Fibroblast of lung (primary cell): ENCODE measurements at regions not wholly inside any gene's neighbourhood (a gene's known extent, or its start where the extent isn't known, plus 50 kb on each side); places are given as distances from the start of the nearest gene placed in this dataset.
"Not testable (repeated sequence)": the region's sequence is repeated elsewhere in the genome, so short reads cannot be mapped to it uniquely, and the experiment has no call there.

Source experiments
- DNase-seq, 2 donors: peaks; one replicate each; pipeline versions ENCODE4 v3.0.0 to v3.0.0-alpha.2; 2010; ENCODE audit warnings: low read depth in 2 of 2
- H2AFZ ChIP-seq: 2 replicates; pipeline ENCODE4 v1.5.1; 2012; ENCODE audit warnings: low read length, control low read depth, inconsistent platforms
- H3K27ac ChIP-seq: 2 replicates; pipeline ENCODE4 v1.5.1; 2011; ENCODE audit warnings: low read length, control low read depth; ENCODE audit not compliant: insufficient read depth
- H3K27me3 ChIP-seq: 2 replicates; pipeline ENCODE4 v1.5.1; 2011; ENCODE audit warnings: mild to moderate bottlenecking, low read length; ENCODE audit not compliant: control insufficient read depth, insufficient read depth
- H3K36me3 ChIP-seq: 2 replicates; pipeline ENCODE4 v1.5.1; 2011; ENCODE audit warnings: low read length; ENCODE audit not compliant: control insufficient read depth, insufficient read depth
- H3K4me1 ChIP-seq: 2 replicates; pipeline ENCODE4 v1.5.1; 2011; ENCODE audit warnings: low read length; ENCODE audit not compliant: control insufficient read depth, insufficient read depth; ENCODE audit errors: extremely low read depth
- H3K4me2 ChIP-seq: 2 replicates; pipeline ENCODE4 v1.5.1; 2011; ENCODE audit warnings: low read length, control low read depth; ENCODE audit not compliant: insufficient read depth; ENCODE audit errors: extremely low read depth
- H3K4me3 ChIP-seq, 4 experiments: fragments of 200-600 bp in 1 of 4; sonication (generic) in 1 of 4; replicated peaks in 1 of 4; 2 replicates each; pipeline ENCODE4 v1.5.1; 2011 to 2016; ENCODE audit warnings: low read length in 4 of 4, low read depth in 3 of 4, mild to moderate bottlenecking in 3 of 4, control low read depth in 2 of 4, inconsistent platforms in 1 of 4, mixed read lengths in 1 of 4; ENCODE audit not compliant: insufficient read depth in 1 of 4; ENCODE audit errors: control extremely low read depth in 1 of 4
- H3K79me2 ChIP-seq: 2 replicates; pipeline ENCODE4 v1.5.1; 2012; ENCODE audit warnings: mild to moderate bottlenecking, low read length, inconsistent platforms; ENCODE audit not compliant: control insufficient read depth, insufficient read depth
- H3K9ac ChIP-seq: 2 replicates; pipeline ENCODE4 v1.5.1; 2011; ENCODE audit warnings: mild to moderate bottlenecking, low read length, control low read depth; ENCODE audit not compliant: insufficient read depth
- H3K9me3 ChIP-seq: 2 replicates; pipeline ENCODE4 v1.5.1; 2012; ENCODE audit warnings: low read depth, low read length; ENCODE audit not compliant: control insufficient read depth, insufficient read depth
- H4K20me1 ChIP-seq: 2 replicates; pipeline ENCODE4 v1.5.1; 2011; ENCODE audit warnings: low read length; ENCODE audit not compliant: control insufficient read depth, insufficient read depth; ENCODE audit errors: extremely low read depth
- CTCF ChIP-seq, 2 donors: IDR thresholded peaks in 1 of 2; conservative IDR thresholded peaks in 1 of 2; 1 replicate in 1 of 2; 2 replicates in 1 of 2; pipeline ENCODE4 v1.5.1; 2011 to 2012; ENCODE audit warnings: low read length in 2 of 2, control low read depth in 1 of 2, inconsistent platforms in 1 of 2, low read depth in 1 of 2, mild to moderate bottlenecking in 1 of 2
- EZH2 ChIP-seq: IDR thresholded peaks from 2 replicates; pipeline ENCODE4 v1.5.1; 2012; ENCODE audit warnings: low read length, control low read depth, mild to moderate bottlenecking; ENCODE audit errors: missing control alignments

GRCh38 chr10:123278445-123278844, 124.2 kb downstream of the BUB3 start:
- TF ChIP-seq EZH2 (no peak), CTCF (conservative IDR thresholded peaks at IDR 0.05 in 1 of 2, IDR thresholded peaks at IDR 0.05 in 1 of 2; ENCODE audit: low read depth in 1 of 2, low read length in 2 of 2) (no peak)
- Histone ChIP-seq H3K4me2 (no peak overlapping the region), H4K20me1 (no peaks in the 10 kb centered on the region), H3K27me3 (no peaks in the 10 kb centered on the region), H3K9ac (no peak overlapping the region), H3K36me3 (no peaks in the 10 kb centered on the region), H3K4me3 (no peak overlapping the region), H2AFZ (no peak overlapping the region), H3K4me1 (no peaks in the 10 kb centered on the region), H3K79me2 (no peaks in the 10 kb centered on the region), H3K9me3 (no peaks in the 10 kb centered on the region), H3K27ac (no peak overlapping the region)
- DNase-seq: no peak

DNA sequence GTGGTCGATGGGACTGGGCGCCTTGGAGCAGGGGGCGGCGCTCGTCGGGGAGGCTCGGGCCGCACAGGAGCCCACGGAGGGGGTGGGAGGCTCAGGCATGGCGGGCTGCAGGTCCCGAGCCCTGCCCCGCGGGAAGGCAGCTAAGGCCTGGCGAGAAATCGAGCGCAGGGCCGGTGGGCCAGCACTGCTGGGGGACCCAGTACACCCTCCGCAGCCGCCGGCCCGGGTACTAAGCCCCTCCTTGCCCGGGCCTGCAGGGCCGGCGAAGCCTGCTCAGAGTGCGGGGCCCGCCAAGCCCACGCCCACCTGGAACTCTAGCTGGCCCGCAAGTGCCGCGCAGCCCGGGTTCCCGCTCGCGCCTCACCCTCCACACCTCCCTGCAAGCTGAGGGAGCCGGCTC, 129.2 kb downstream of the BUB3 start:
- H3K4me1 ChIP-seq, DNase-seq, H3K9me3 ChIP-seq, H3K4me3 ChIP-seq, H3K27ac ChIP-seq, H3K79me2 ChIP-seq, H3K27me3 ChIP-seq, H4K20me1 ChIP-seq, H3K36me3 ChIP-seq, H3K4me2 ChIP-seq, H3K9ac ChIP-seq, H2AFZ ChIP-seq: not testable (repeated sequence)

DNA sequence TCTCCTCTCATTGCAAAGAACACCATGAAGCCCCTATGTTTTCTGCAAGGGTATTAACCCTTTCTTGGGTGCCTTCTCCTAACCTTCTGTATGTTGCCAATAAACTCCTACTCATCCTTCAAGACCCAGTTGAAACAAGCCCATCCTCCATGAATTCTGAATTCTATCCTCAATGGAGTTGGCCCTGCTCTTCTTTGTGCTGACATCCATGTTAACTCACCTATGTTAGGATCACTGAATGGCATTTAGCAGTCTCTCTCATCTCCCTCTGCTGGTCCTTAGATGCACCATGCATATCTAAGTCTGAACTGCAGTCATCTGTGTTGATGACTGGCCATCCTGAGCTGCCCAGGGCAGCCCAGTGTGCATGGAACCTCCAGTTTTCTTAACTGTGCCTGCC, 129.8 kb downstream of the BUB3 start:
- TF ChIP-seq EZH2 (no peak), CTCF (conservative IDR thresholded peaks at IDR 0.05 in 1 of 2, IDR thresholded peaks at IDR 0.05 in 1 of 2; ENCODE audit: low read depth in 1 of 2, low read length in 2 of 2) (no peak)
- Histone ChIP-seq H3K79me2 (no peaks in the 10 kb centered on the region), H3K27me3 (no peaks in the 10 kb centered on the region)

More for the DNA sequence above, 129.8 kb downstream of the BUB3 start:
- Histone ChIP-seq H4K20me1 (no peaks in the 10 kb centered on the region), H3K4me3 (no peak overlapping the region), H2AFZ (no peak overlapping the region), H3K27ac (no peak overlapping the region), H3K4me1 (no peaks in the 10 kb centered on the region), H3K4me2 (no peak overlapping the region), H3K9me3 (no peaks in the 10 kb centered on the region), H3K36me3 (no peaks in the 10 kb centered on the region), H3K9ac (no peak overlapping the region)
- no peak for DNase-seq
